HepG2 (cell line): ENCODE measurements at regions not wholly inside any gene's neighbourhood (a gene's known extent, or its start where the extent isn't known, plus 50 kb on each side); places are given as distances from the start of the nearest gene placed in this dataset.

Experiments
- ATAC-seq: fragments of 200-7000 bp; cut with Tn5 transposase; 3 replicates; pipeline ENCODE4 v1.9.1; 2020; ENCODE audit warnings: mild to moderate bottlenecking, moderate library complexity
- BruUV-seq: library from RNA; stranded (reverse); fragments of 400-500 nt; replicated peaks from 2 replicates; lab custom pipeline; 2021; lab: Mats Ljungman, UMichigan
- CTCF ChIA-PET: fragments of 300-600 bp; formaldehyde crosslinking; extraction: SDS; loops from one replicate; lab custom pipeline; 2021; ENCODE audit warnings: low total read pairs, inconsistent platforms, low intra/inter-chr PET ratio; lab: Yijun Ruan, JAX
- POLR2A ChIA-PET: fragments of 350-600 bp; sonication (Branson Sonifier 250); formaldehyde crosslinking; loops from one replicate; lab custom pipeline; 2020; ENCODE audit warnings: antibody characterized with exemption, inconsistent platforms; lab: Yijun Ruan, JAX
- DNase-seq: peaks from one replicate; pipeline ENCODE4 v3.0.0-alpha.2; 2015; ENCODE audit warnings: low spot score
- FAIRE-seq: peaks from 3 replicates; lab custom pipeline; 2011; peaks lifted over from hg19 to GRCh38; lab: Jason Lieb, UNC
- H2AFZ ChIP-seq: one replicate; pipeline ENCODE4 v1.6.1; 2011; ENCODE audit warnings: low read length, inconsistent platforms
- H3K27ac ChIP-seq: fragments of 300-600 bp; 3 replicates; pipeline ENCODE4 v1.8.0; 2011; ENCODE audit warnings: mixed run types, mild to moderate bottlenecking, mixed read lengths, low read length, inconsistent platforms; ENCODE audit not compliant: insufficient read depth; ENCODE audit errors: extremely low read length
- H3K27me3 ChIP-seq, 2 experiments: fragments of 200-600 bp in 1 of 2; 2 replicates in 1 of 2; 3 replicates in 1 of 2; pipeline versions ENCODE4 v1.6.0 to v1.8.0; 2011; ENCODE audit warnings: low read length in 2 of 2, mild to moderate bottlenecking in 2 of 2, moderate library complexity in 2 of 2, inconsistent platforms in 1 of 2; ENCODE audit not compliant: insufficient read depth in 2 of 2, control insufficient read depth in 1 of 2
- H3K36me3 ChIP-seq, 2 experiments: fragments of 200-600 bp in 1 of 2; replicated peaks in 1 of 2; 2 replicates in 1 of 2; 3 replicates in 1 of 2; pipeline versions ENCODE4 v1.5.1 to v1.8.0; 2011; ENCODE audit warnings: low read length in 2 of 2, inconsistent platforms in 1 of 2; ENCODE audit not compliant: insufficient read depth in 2 of 2, control insufficient read depth in 1 of 2
- H3K4me1 ChIP-seq: 2 replicates; pipeline ENCODE4 v1.5.1; 2012; ENCODE audit warnings: low read length, inconsistent platforms; ENCODE audit not compliant: insufficient read depth
- H3K4me2 ChIP-seq: 2 replicates; pipeline ENCODE4 v1.6.0; 2011; ENCODE audit warnings: low read depth, low read length, inconsistent platforms
- H3K4me3 ChIP-seq, 3 experiments: fragments of 200-600 bp in 1 of 3; sonication (generic), shearing (Covaris generic) in 1 of 3; replicated peaks in 1 of 3; 2 replicates each; pipeline ENCODE4 v1.5.1; 2011 to 2016; ENCODE audit warnings: low read length in 3 of 3, inconsistent platforms in 2 of 3, low read depth in 2 of 3, mild to moderate bottlenecking in 2 of 3, control low read depth in 1 of 3, mixed read lengths in 1 of 3; ENCODE audit not compliant: insufficient read depth in 1 of 3
- H3K79me2 ChIP-seq: one replicate; pipeline ENCODE4 v1.6.1; 2011; ENCODE audit warnings: low read length, inconsistent platforms; ENCODE audit not compliant: insufficient read depth
- H3K9ac ChIP-seq: 2 replicates; pipeline ENCODE4 v1.6.0; 2011; ENCODE audit warnings: mild to moderate bottlenecking, low read depth, low read length, inconsistent platforms; ENCODE audit not compliant: insufficient read depth
- H3K9me3 ChIP-seq: 2 replicates; pipeline ENCODE4 v1.5.1; 2012; ENCODE audit warnings: mild to moderate bottlenecking, low read length
- H4K20me1 ChIP-seq: 2 replicates; pipeline ENCODE4 v1.6.0; 2011; ENCODE audit warnings: inconsistent platforms, mild to moderate bottlenecking, low read length, moderate library complexity; ENCODE audit not compliant: insufficient read depth
- FOXO1 ChIP-seq: sonication (generic); formaldehyde crosslinking; IDR thresholded peaks from 2 replicates; pipeline ENCODE4 v1.4.0; 2020; ENCODE audit warnings: missing genetic modification reagents
- KLF12 ChIP-seq: sonication (generic); formaldehyde crosslinking; IDR thresholded peaks from 2 replicates; pipeline ENCODE4 v1.4.0; 2020; ENCODE audit warnings: missing genetic modification reagents, borderline replicate concordance
- NFIB ChIP-seq: sonication (generic); formaldehyde crosslinking; IDR thresholded peaks from 2 replicates; pipeline ENCODE4 v1.9.0; 2021; ENCODE audit warnings: missing genetic modification reagents, mild to moderate bottlenecking, borderline replicate concordance
- NPAS2 ChIP-seq: sonication (generic); formaldehyde crosslinking; IDR thresholded peaks from 2 replicates; pipeline ENCODE4 v1.8.0; 2022; ENCODE audit warnings: mild to moderate bottlenecking, missing genetic modification reagents, borderline replicate concordance
- ZNF446 ChIP-seq: sonication (generic); formaldehyde crosslinking; IDR thresholded peaks from 2 replicates; pipeline ENCODE4 v1.5.0; 2020; ENCODE audit warnings: mild to moderate bottlenecking, missing genetic modification reagents
- ZNF569 ChIP-seq: sonication (generic); formaldehyde crosslinking; IDR thresholded peaks from 2 replicates; pipeline ENCODE4 v1.5.0; 2020; ENCODE audit warnings: mild to moderate bottlenecking, missing genetic modification reagents, moderate library complexity, borderline replicate concordance
- ZNF768 ChIP-seq: sonication (generic); formaldehyde crosslinking; IDR thresholded peaks from 2 replicates; pipeline ENCODE4 v1.4.0; 2020; ENCODE audit warnings: missing genetic modification reagents
- WGBS: methylation state at CpG from one replicate; pipeline ENCODE4 v1.1.6; 2017; ENCODE audit warnings: low lambda C conversion rate; 5-methylcytosine and 5-hydroxymethylcytosine counted together
- in situ Hi-C: cut with HindIII; loops from 2 replicates; pipeline ENCODE4 v1.10.0; 2017; ENCODE audit warnings: low pct_unique_long_range_greater_than_20kb; ENCODE audit not compliant: extremely low pct_ligation_motif_present
- intact Hi-C: fragments of 100-400 bp; cut with micrococcal nuclease; formaldehyde crosslinking; loops from one replicate; pipeline ENCODE4 v1.10.0; 2022; ENCODE audit not compliant: unreplicated experiment

DNA sequence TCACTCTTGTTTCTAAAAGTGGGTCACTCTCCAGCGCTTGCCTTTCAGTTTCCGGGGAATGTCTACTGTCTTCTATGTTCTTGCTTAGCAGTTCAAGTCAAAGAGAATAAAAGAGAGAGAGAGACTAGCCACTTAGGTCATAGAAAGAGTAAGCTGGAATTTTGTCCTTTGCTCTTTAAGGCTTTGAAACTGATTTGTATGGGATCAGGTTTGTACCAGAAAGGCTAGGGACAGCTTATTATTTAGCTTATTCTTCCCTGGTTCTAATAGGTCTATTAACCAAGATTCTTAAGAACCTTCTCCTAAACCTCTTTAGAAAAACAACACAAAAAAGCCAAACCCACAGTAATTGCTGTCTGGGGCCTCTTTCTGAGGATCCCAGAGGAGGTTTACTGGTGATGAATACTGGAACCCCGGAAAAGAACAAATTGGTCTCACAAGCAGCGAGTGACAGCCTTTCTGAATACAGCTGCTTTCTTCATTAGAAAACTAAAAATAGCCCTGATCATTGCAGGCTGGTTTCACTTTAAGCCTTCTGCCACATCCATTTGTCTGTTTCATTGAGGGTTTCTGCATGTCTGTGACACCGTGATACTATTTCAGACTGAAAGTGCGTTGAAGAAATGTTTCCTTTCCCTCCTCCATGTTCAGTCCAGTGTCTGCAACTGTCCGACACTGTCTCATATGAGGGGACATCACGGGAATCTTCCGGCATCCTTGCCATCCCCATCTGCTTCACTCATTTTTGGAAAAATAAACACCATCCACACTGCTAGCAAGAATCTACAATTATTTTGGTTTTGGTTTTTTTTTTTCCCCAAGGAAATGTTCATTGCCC, 75.1 kb upstream of the ATXN1 start:
- WGBS, result 66% methylated on average over 9 of the region's 9 CpGs
- POLR2A ChIA-PET, result no interaction called here

DNA sequence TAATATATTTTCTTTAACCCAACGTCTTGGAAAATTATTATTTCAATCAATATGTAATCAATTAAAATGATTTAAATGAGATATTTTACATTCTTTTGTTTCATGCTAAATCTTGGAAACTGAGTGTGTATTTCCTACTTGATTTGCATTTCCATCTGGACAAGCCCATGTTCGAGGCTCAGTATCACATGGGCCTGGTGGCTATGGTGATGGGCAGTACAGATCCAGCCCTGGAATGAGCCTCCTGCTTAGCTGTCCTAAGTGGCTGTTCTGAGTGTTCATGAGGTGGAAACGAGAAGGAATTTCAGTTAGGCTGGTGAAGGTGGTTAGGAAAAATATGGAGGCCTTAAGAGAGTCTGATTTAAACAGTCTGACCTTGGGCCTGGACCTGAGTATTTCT, 73.0 kb upstream of the ATXN1 start:
- no peak overlapping the region for H3K9ac ChIP-seq
- intact Hi-C loops, result no loop called here
- no peaks in the 10 kb centered on the region for H4K20me1 ChIP-seq
- ATAC-seq (no peak), DNase-seq (no peak), FAIRE-seq (no peak)
- H3K4me2 ChIP-seq, result no peak overlapping the region
- H3K27me3 ChIP-seq, result peaks cover 1 to 21% of the 10 kb centered on the region in 2 experiments; a peak in 3 of 5 replicates
- no peak for TF ChIP-seq NFIB (CRISPR knock-in tag)
- H3K36me3 ChIP-seq, result no peaks in the 10 kb centered on the region
- ChIA-PET POLR2A (no interaction called here), CTCF (no interaction called here)
- no peak overlapping the region for H2AFZ ChIP-seq
- no peaks in the 10 kb centered on the region for H3K4me1 ChIP-seq
- in situ Hi-C loops, result no loop called here
- H3K27ac ChIP-seq, result no peak overlapping the region
- H3K79me2 ChIP-seq, result no peaks in the 10 kb centered on the region
- under 1% methylated on average over 3 of the region's 3 CpGs for WGBS
- BruUV-seq, result no TSS peak
- no peak overlapping the region for H3K4me3 ChIP-seq
- no peaks in the 10 kb centered on the region for H3K9me3 ChIP-seq

More for the DNA sequence above, 75.1 kb upstream of the ATXN1 start:
- CTCF ChIA-PET, result no interaction called here
- FAIRE-seq (no peak), DNase-seq (no peak), ATAC-seq (no peak)
- peaks cover 0 to 16% of the 10 kb centered on the region in 2 experiments; a peak in 2 of 5 replicates for H3K27me3 ChIP-seq
- in situ Hi-C loops, result no loop called here
- no peak overlapping the region for H3K4me2 ChIP-seq
- no peaks in the 10 kb centered on the region for H3K79me2 ChIP-seq
- intact Hi-C loops, result no loop called here
- no peak overlapping the region for H3K27ac ChIP-seq
- no TSS peak for BruUV-seq
- H3K9me3 ChIP-seq, result no peaks in the 10 kb centered on the region
- H3K4me1 ChIP-seq, result no peaks in the 10 kb centered on the region
- H2AFZ ChIP-seq, result no peak overlapping the region
- TF ChIP-seq FOXO1, result no peak
- no peak for TF ChIP-seq ZNF446 (CRISPR knock-in tag)
- no peak for TF ChIP-seq ZNF569 (CRISPR knock-in tag)
- no peak for TF ChIP-seq ZNF768 (CRISPR knock-in tag)
- TF ChIP-seq NPAS2, result no peak
- no peak for TF ChIP-seq KLF12 (CRISPR knock-in tag)
- H3K9ac ChIP-seq, result no peak overlapping the region
- H4K20me1 ChIP-seq, result no peaks in the 10 kb centered on the region
- no peaks in the 10 kb centered on the region for H3K36me3 ChIP-seq
- H3K4me3 ChIP-seq, result no peak overlapping the region
